GM12865 (cell line): ENCODE measurements at regions not wholly inside any gene's neighbourhood (a gene's known extent, or its start where the extent isn't known, plus 50 kb on each side); places are given as distances from the start of the nearest gene placed in this dataset.

Experiments used
- DNase-seq: peaks from one replicate; pipeline ENCODE4 v3.0.0; 2010; ENCODE audit warnings: low read depth
- H3K4me3 ChIP-seq: 2 replicates; pipeline ENCODE4 v1.5.1; 2011; ENCODE audit warnings: mild to moderate bottlenecking, low read depth, low read length, control low read depth
- TF ChIP-seq, protein P1 (sequence below): IDR thresholded peaks from 2 replicates; pipeline ENCODE4 v1.5.1; 2011; ENCODE audit warnings: low read length, control low read depth, low read depth, inconsistent platforms; ENCODE audit not compliant: insufficient read depth; ENCODE audit errors: missing control alignments

DNA sequence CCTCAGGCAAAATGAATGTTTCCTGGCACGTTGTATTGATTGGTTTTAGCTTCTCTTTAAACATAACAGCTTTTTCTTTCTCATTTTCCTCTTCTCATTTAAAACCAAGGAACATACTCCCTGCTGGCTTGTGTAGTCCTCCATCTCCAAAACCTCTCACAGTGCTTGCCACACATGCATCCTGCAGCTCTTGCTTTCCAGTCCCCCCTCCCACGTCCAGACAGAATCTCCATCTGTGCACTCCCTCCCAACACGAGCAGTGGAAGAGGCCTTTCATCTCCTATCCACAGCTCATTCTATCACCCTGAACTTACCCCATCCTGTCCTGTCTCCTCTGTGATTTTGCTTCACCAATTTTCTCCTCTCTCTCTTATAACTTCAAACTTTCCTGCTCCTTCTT is 99.6 kb upstream of the THSD7B start:
- no peak for DNase-seq
- TF ChIP-seq, protein P1, sequence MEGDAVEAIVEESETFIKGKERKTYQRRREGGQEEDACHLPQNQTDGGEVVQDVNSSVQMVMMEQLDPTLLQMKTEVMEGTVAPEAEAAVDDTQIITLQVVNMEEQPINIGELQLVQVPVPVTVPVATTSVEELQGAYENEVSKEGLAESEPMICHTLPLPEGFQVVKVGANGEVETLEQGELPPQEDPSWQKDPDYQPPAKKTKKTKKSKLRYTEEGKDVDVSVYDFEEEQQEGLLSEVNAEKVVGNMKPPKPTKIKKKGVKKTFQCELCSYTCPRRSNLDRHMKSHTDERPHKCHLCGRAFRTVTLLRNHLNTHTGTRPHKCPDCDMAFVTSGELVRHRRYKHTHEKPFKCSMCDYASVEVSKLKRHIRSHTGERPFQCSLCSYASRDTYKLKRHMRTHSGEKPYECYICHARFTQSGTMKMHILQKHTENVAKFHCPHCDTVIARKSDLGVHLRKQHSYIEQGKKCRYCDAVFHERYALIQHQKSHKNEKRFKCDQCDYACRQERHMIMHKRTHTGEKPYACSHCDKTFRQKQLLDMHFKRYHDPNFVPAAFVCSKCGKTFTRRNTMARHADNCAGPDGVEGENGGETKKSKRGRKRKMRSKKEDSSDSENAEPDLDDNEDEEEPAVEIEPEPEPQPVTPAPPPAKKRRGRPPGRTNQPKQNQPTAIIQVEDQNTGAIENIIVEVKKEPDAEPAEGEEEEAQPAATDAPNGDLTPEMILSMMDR: no peak

DNA sequence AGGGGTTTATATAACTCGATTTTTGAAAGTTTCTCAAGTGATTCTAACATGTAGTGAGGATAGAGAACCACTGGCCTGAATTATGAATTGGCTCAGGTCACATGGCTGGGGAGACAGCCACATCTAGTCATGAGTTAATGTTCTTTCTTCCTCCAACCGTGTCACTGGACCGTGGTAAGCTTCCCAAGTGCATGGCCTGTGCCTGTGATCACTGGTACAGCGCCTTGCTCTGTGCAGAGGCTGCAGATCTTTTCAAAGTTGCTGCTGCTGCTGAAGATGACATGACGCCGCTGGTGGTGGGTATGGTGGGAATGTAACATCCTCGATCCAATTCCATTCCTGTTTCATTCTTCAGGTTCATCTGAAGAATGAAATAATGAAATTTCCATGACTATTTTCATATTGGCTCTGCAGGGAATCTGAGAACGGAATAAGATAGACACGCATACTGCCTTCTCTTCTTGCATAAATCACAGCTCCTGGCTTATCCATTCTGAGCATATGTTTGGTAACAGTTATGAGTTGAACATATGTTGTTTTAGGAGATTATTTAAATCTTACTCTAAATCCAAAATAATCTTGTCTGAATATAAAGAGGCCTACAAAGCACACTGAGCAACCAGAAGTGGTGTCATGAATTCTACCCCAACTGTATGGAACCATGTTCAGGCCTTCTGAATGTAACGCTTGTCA is 100.5 kb upstream of the THSD7B start:
- no peak for DNase-seq
- TF ChIP-seq, protein P1: no peak
- H3K4me3 ChIP-seq: no peak overlapping the region

More for the DNA sequence above, 99.6 kb upstream of the THSD7B start:
- H3K4me3 ChIP-seq: no peak overlapping the region

DNA sequence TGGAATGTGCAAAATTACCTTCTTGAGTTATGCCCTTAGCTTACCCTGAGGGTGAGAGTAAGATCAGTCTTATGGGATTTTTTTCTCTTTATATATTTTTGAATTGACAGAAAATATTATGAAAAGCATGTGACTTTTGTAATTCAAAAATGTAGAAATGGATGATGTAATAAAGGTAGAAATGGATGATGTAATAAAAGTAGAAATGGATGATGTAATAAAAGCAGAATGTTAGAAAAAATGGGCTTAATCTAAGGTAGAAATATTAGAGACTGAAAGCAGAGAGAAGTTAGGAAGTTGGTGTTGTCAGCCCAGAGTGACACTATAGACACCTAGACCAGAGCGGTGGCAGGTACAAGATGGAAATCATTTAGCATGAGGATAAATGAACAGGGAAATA is 107.1 kb upstream of the THSD7B start:
- no peak overlapping the region for H3K4me3 ChIP-seq
- TF ChIP-seq, protein P1: no peak
- DNase-seq: no peak

DNA sequence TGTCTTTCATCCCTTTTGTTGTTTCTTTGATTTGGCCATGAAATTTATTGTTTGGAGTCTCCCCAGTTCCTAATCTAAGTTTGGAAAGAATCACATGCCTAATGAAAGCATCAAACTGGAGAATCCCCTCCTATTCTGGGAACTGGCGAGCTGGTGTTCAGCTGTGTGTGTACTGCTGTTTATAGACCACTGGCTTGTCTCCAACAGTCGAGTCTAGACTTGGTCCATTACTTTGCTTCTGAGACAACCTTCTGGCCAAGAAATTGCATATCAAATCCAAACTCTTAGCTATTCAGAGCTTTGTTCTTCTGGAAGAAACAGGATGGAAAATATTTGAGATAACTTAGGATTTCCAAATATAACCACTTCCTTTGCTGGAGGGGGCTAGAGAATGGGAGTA is 111.5 kb upstream of the THSD7B start:
- TF ChIP-seq, protein P1: no peak
- no peak overlapping the region for H3K4me3 ChIP-seq
- no peak for DNase-seq

DNA sequence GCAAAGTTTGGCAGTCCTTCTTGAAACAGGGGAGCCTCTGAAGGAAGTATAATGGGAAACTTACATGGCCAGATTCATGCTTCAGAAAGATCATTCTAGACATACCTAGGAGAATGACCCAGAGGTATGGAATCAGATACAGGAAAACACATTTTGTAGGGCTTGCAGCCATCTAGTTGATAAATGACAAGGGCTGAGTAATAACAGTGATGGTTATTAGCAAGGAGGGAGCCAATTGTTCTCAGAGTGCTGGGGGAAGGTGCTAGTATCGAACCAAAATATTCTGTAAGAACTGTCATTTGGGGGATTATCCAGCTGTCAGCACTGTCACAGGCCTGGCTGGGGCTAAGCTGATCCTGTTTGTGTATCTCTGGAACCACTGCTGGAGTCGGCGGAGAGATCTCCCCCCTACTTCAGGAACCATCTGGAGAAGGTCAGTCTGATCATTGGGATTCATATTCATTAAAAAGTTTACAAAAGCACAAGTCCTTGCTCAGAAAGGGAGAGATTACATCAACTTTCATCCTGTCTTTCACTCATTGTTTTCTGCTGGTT is 113.8 kb upstream of the THSD7B start:
- DNase-seq: no peak
- TF ChIP-seq, protein P1: no peak
- H3K4me3 ChIP-seq: no peak overlapping the region

DNA sequence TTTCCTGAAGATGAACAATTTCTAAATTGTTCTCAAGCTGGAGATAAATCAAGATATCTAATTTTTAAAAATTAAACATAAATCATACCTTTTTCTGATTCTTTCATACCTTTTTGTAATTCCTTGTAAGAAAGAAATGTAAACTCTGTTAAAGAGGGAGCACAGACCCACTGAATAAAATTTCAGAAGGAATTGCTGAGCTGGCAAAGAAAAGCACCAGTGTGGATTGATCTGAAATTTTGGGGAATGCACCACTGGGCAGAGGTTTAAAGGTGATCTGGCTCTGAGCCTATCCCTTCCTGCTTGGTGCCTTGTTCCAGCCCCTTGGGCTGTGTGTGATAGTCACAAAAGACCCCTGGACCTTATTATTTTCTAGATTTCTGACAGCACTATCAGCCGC is 118.3 kb upstream of the THSD7B start:
- DNase-seq: no peak
- TF ChIP-seq, protein P1: no peak
- H3K4me3 ChIP-seq: no peak overlapping the region

DNA sequence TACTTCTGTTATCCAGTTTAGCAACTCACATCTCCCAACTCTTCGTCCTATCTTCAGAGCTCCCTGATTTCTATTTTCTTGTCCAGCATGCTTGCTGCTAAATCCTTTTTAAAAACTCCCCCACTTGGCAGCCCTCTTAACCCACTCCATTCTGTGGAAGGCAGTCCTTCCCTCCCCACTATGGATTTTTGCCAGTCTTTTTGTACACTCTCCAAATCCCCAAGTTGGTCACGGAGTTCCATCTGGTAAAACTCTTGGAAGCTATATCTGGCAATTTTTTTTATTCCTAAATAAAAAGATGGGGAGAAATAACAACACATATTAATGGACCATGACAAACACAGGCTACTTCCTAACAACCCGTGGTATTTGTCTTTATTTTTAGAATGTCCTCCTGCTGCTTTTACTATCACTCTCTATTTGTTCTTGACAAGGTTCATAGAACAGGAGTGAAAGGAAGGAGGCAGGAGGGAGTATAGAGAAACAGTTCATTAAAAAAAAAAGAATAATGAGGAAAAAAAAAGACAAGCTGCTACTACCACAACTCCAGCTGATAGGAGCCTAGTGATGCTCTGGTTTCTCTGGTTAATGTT is 120.0 kb upstream of the THSD7B start:
- TF ChIP-seq, protein P1: no peak
- no peak overlapping the region for H3K4me3 ChIP-seq
- DNase-seq: no peak
